HepG2 (cell line): ENCODE measurements at regions not wholly inside any gene's neighbourhood (a gene's known extent, or its start where the extent isn't known, plus 50 kb on each side); places are given as distances from the start of the nearest gene placed in this dataset.

Experiments
- AGO2 ChIP-seq: fragments of 200-400 bp; formaldehyde crosslinking; optimal IDR thresholded peaks from 2 replicates; pipeline ENCODE3; 2017; ENCODE audit warnings: mild to moderate bottlenecking, low read depth, low read length, moderate library complexity
- CC2D1A ChIP-seq: sonication (generic); formaldehyde crosslinking; IDR thresholded peaks from 2 replicates; pipeline ENCODE4 v1.8.1; 2023; ENCODE audit warnings: mild to moderate bottlenecking, missing genetic modification reagents
- ERF ChIP-seq: IDR thresholded peaks from 2 replicates; pipeline ENCODE4 v1.6.1; 2018; ENCODE audit warnings: missing biosample characterization, missing genetic modification reagents
- FOSL2 ChIP-seq: sonication (generic); formaldehyde crosslinking; IDR thresholded peaks from 2 replicates; pipeline ENCODE4 v1.4.0; 2020; ENCODE audit warnings: missing genetic modification reagents
- HMG20A ChIP-seq: IDR thresholded peaks from 2 replicates; pipeline ENCODE4 v1.6.1; 2016; ENCODE audit warnings: borderline replicate concordance
- HNRNPL ChIP-seq: fragments of 200-400 bp; formaldehyde crosslinking; IDR thresholded peaks from 2 replicates; pipeline ENCODE4 v1.6.1; 2017; ENCODE audit warnings: mild to moderate bottlenecking, low read depth, low read length
- JDP2 ChIP-seq: sonication (generic); formaldehyde crosslinking; IDR thresholded peaks from 2 replicates; pipeline ENCODE4 v1.8.1; 2022; ENCODE audit warnings: missing genetic modification reagents, borderline replicate concordance
- MIER2 ChIP-seq: IDR thresholded peaks from 2 replicates; pipeline ENCODE4 v1.6.1; 2016; ENCODE audit warnings: missing biosample characterization, missing genetic modification reagents
- MYNN ChIP-seq: sonication (generic); formaldehyde crosslinking; IDR thresholded peaks from 2 replicates; pipeline ENCODE4 v1.4.0; 2020; ENCODE audit warnings: mild to moderate bottlenecking, low read depth, missing genetic modification reagents
- MZF1 ChIP-seq: sonication (generic); formaldehyde crosslinking; IDR thresholded peaks from 2 replicates; pipeline ENCODE4 v1.8.1; 2023; ENCODE audit warnings: mild to moderate bottlenecking, missing genetic modification reagents, borderline replicate concordance
- NFE2L2 ChIP-seq: fragments of 150-350 bp; IDR thresholded peaks from 2 replicates; pipeline ENCODE4 v1.6.1; 2014; ENCODE audit warnings: low read length
- NR2F6 ChIP-seq, 2 experiments: IDR thresholded peaks; 2 replicates each; pipeline ENCODE4 v1.6.1; 2016; ENCODE audit warnings: antibody characterized with exemption in 1 of 2, mild to moderate bottlenecking in 1 of 2
- ONECUT2 ChIP-seq: sonication (generic); formaldehyde crosslinking; IDR thresholded peaks from 2 replicates; pipeline ENCODE4 v1.4.0; 2020; ENCODE audit warnings: missing genetic modification reagents
- SMAD1 ChIP-seq: sonication (generic); formaldehyde crosslinking; IDR thresholded peaks from 2 replicates; pipeline ENCODE4 v1.4.0; 2020; ENCODE audit warnings: missing genetic modification reagents, low read depth, mild to moderate bottlenecking, borderline replicate concordance
- SRSF9 ChIP-seq: fragments of 200-400 bp; formaldehyde crosslinking; IDR thresholded peaks from 2 replicates; pipeline ENCODE4 v1.6.1; 2018; ENCODE audit warnings: borderline replicate concordance, mild to moderate bottlenecking, low read depth, low read length; ENCODE audit not compliant: insufficient read depth, poor library complexity, severe bottlenecking
- THAP9 ChIP-seq: sonication (generic); formaldehyde crosslinking; IDR thresholded peaks from 2 replicates; pipeline ENCODE4; 2020; ENCODE audit warnings: missing genetic modification reagents, mild to moderate bottlenecking, borderline replicate concordance
- ZBTB1 ChIP-seq: sonication (generic); formaldehyde crosslinking; IDR thresholded peaks from 2 replicates; pipeline ENCODE4 v1.4.0; 2020; ENCODE audit warnings: missing genetic modification reagents, borderline replicate concordance
- ZNF136 ChIP-seq: sonication (generic); formaldehyde crosslinking; IDR thresholded peaks from 2 replicates; pipeline ENCODE4 v1.8.1; 2022; ENCODE audit warnings: low read depth, mild to moderate bottlenecking, moderate library complexity, missing genetic modification reagents
- ZNF496 ChIP-seq: sonication (generic); formaldehyde crosslinking; IDR thresholded peaks from 2 replicates; pipeline ENCODE4 v1.8.1; 2023; ENCODE audit warnings: mild to moderate bottlenecking, moderate library complexity, missing genetic modification reagents; ENCODE audit not compliant: insufficient replicate concordance
- ZNF564 ChIP-seq: sonication (generic); formaldehyde crosslinking; IDR thresholded peaks from 2 replicates; pipeline ENCODE4 v1.8.1; 2023; ENCODE audit warnings: mild to moderate bottlenecking, missing genetic modification reagents
- ZNF605 ChIP-seq: sonication (generic); formaldehyde crosslinking; IDR thresholded peaks from 2 replicates; pipeline ENCODE4 v1.8.0; 2022; ENCODE audit warnings: mild to moderate bottlenecking, missing genetic modification reagents
- ZNF670 ChIP-seq: sonication (generic); formaldehyde crosslinking; IDR thresholded peaks from 2 replicates; pipeline ENCODE4 v1.8.0; 2022; ENCODE audit warnings: mild to moderate bottlenecking, missing genetic modification reagents, borderline replicate concordance
- ZNF768 ChIP-seq: sonication (generic); formaldehyde crosslinking; IDR thresholded peaks from 2 replicates; pipeline ENCODE4 v1.4.0; 2020; ENCODE audit warnings: missing genetic modification reagents
- ZNF850 ChIP-seq: sonication (generic); formaldehyde crosslinking; conservative IDR thresholded peaks from 2 replicates; pipeline ENCODE4 v1.9.0; 2021; ENCODE audit warnings: mild to moderate bottlenecking, missing genetic modification reagents
- TF ChIP-seq, protein P1 (sequence below): sonication (generic); formaldehyde crosslinking; IDR thresholded peaks from 2 replicates; pipeline ENCODE4 v1.4.0; 2020; ENCODE audit warnings: missing genetic modification reagents

- no peak for TF ChIP-seq ZNF136 (CRISPR knock-in tag)
- no peak for TF ChIP-seq ZNF496
- no peak for TF ChIP-seq ZNF564 (CRISPR knock-in tag)
- TF ChIP-seq SRSF9 = no peak
- TF ChIP-seq MYNN (CRISPR knock-in tag) = no peak
- TF ChIP-seq THAP9 = no peak
- TF ChIP-seq ZNF768 (CRISPR knock-in tag) = peak; percentile 41; the same call in 1 of the 2 replicates
- TF ChIP-seq ZNF670 (CRISPR knock-in tag) = no peak
- TF ChIP-seq HNRNPL = no peak
- TF ChIP-seq ZNF605 = no peak
- TF ChIP-seq NFE2L2 = no peak
- no peak for TF ChIP-seq FOSL2 (CRISPR knock-in tag)
- no peak for TF ChIP-seq HMG20A (CRISPR knock-in tag)
- TF ChIP-seq MZF1 (CRISPR knock-in tag) = no peak
- no peak for TF ChIP-seq AGO2
- no peak for TF ChIP-seq ZBTB1 (CRISPR knock-in tag)
- TF ChIP-seq, protein P1, sequence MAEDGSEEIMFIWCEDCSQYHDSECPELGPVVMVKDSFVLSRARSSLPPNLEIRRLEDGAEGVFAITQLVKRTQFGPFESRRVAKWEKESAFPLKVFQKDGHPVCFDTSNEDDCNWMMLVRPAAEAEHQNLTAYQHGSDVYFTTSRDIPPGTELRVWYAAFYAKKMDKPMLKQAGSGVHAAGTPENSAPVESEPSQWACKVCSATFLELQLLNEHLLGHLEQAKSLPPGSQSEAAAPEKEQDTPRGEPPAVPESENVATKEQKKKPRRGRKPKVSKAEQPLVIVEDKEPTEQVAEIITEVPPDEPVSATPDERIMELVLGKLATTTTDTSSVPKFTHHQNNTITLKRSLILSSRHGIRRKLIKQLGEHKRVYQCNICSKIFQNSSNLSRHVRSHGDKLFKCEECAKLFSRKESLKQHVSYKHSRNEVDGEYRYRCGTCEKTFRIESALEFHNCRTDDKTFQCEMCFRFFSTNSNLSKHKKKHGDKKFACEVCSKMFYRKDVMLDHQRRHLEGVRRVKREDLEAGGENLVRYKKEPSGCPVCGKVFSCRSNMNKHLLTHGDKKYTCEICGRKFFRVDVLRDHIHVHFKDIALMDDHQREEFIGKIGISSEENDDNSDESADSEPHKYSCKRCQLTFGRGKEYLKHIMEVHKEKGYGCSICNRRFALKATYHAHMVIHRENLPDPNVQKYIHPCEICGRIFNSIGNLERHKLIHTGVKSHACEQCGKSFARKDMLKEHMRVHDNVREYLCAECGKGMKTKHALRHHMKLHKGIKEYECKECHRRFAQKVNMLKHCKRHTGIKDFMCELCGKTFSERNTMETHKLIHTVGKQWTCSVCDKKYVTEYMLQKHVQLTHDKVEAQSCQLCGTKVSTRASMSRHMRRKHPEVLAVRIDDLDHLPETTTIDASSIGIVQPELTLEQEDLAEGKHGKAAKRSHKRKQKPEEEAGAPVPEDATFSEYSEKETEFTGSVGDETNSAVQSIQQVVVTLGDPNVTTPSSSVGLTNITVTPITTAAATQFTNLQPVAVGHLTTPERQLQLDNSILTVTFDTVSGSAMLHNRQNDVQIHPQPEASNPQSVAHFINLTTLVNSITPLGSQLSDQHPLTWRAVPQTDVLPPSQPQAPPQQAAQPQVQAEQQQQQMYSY (CRISPR knock-in tag) = no peak
- TF ChIP-seq ZNF850 (CRISPR knock-in tag) = no peak
- no peak for TF ChIP-seq NR2F6 (IDR thresholded peaks at IDR 0.05)
- no peak for TF ChIP-seq NR2F6 (CRISPR knock-in tag; IDR thresholded peaks at IDR 0.05)
- TF ChIP-seq SMAD1 (CRISPR knock-in tag) = no peak; the same call in 1 of the 2 replicates
- no peak for TF ChIP-seq ONECUT2 (CRISPR knock-in tag)
- no peak for TF ChIP-seq CC2D1A
- TF ChIP-seq JDP2 = no peak
- 0 out of 2 replicates have a peak, but pooled peaks have one; percentile 33 for TF ChIP-seq ERF
- 0 out of 2 replicates have a peak, but pooled peaks have one; percentile 53 for TF ChIP-seq MIER2 (CRISPR knock-in tag)
Observed at GRCh38 chr1:201703621-201704438, 125.1 kb upstream of the IPO9 start (continued).
